HG03354 (cell line): ENCODE measurements at regions not wholly inside any gene's neighbourhood (a gene's known extent, or its start where the extent isn't known, plus 50 kb on each side); places are given as distances from the start of the nearest gene placed in this dataset.

Experiments
- ATAC-seq: cut with Tn5 transposase; IDR thresholded peaks from one replicate; pipeline ENCODE4 v1.9.1; 2021; ENCODE audit warnings: mild to moderate bottlenecking; ENCODE audit not compliant: unreplicated experiment, poor library complexity, severe bottlenecking

DNA sequence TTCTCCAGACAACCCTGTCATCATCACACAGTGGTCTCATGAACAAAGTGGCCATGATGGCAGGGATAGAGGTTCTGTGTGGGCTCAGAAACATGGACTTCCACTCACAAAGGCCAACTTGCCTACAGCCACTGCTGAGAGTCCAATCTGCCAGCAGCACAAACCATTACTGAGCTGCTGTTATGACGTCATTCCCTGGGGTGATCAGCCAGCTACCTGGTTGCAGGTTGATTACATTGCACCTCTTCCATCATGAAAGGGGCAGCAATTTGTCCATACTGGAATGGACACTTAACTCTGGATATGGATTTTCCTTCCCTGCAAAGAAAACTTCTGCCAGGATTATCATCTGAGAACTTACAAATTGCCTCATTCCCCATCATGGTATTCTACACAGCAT, 1275.9 kb downstream of the TYW1 start:
- ATAC-seq, result no peak

- no peak for ATAC-seq
Measured at GRCh38 chr7:68276725-68277124, 1280.1 kb downstream of the TYW1 start.

DNA sequence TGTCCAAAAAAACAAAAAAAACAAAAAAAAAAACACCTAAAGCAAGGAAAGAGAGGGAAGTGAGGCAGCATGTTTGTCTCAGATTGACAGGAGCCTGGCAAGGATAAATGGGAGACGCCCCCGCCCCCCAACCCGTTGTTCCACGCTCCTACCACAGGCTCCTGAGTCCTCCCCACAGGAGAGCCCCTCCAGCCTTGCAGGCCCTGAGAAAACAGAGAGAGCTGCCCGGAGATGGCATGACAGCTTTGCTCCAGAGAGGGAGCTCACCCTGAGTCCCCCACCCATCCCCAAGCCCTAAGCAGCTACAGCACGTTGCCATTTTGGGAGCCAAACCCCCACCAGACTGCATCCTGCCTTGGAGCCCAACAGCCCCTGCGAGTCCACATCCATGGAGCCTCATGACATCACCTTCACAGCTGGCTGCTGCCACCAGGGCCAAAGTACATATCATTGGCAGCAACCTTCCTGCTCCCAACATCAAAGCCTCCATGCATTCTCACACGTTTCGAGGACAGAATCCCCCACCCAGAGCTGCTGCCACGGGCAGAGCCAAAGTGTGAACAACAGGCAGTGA, 1283.3 kb downstream of the TYW1 start:
- ATAC-seq, result no peak

GRCh38 chr7:68280931-68281330, 1284.3 kb downstream of the TYW1 start:
- no peak for ATAC-seq

DNA sequence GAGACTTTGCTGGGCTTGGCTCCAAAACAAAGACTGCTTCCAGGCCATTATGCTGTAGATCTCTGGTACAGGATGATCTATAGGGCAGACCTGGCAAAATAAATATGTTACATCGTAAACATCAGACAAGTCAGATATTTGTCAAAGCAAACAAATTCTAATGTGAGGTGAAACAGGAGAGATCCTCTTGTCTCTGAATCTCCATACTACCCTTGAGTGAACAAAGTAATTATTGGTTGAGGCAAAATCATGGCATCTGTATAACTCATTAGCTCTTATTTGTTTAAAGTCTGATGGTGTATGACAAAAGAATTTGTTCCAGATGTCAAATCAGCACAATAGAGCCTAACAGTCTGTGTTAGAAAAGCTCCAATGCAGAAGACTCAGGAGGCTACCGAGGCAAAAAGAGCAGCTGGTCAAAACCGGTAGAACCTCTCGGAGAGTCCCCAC, 1291.5 kb downstream of the TYW1 start:
- ATAC-seq, result no peak

GRCh38 chr7:68291710-68292109, 1295.1 kb downstream of the TYW1 start:
- no peak for ATAC-seq

DNA sequence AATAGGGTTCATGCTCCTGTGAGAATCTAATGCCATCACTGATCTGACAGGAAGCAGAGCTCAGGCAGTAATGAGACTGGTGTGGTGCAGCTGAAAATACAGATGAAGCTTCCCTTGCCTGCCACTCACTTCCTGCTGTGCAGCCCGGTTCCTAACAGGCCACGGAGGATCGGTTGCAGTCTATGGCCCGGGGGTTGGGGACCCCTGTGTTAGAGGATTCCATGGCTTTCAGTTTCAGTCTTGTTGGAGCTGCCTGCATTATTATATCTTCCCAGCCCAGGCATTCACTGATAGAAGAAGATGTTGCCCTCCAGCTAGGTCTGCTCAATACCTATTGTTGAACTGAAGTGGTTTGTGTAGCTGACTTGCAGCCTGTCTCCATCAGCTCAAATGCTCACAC, 1298.8 kb downstream of the TYW1 start:
- ATAC-seq, result no peak

DNA sequence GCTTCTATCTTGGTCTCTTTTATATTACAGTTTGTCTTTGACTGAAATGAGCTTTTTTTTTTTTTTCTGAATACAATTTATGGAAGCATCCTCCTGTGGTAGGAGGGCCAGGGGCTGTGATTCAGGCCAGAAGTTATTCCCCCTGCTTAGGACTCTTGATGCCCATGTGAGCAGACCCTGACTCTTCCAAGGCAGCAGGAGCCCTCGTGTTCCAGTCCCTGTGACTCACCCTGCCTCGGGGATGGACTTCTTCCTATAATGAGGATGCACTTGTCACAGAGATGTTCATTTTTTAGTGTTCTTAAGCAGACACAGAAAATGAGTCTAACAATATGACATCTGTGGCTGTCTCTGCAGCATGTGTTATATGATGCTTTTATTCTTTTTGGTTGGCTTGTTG, 1293.7 kb upstream of the AUTS2 start:
- ATAC-seq, result no peak

- no peak for ATAC-seq
Measured at GRCh38 chr7:68306692-68307107, 1291.6 kb upstream of the AUTS2 start.

DNA sequence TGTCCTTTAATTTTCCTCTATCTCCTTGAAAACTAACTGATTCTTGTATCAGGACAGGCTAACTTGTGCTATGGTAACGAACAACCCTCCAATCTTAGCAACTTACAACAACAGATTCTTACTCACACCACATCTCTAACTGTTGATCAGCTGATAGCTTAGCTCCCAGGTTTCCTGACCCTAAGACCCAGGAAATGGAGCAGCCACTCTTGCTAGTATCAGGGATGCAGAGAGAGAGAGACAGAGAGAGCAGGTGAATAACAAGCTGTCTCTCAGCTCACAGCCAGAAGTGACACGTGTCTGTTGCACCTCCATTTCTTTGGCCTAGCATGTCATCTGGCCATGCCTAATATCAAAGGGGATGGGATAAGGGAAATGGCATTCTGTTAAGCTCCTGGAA, 1289.0 kb upstream of the AUTS2 start:
- ATAC-seq, result no peak

- no peak for ATAC-seq
Measured at GRCh38 chr7:68309806-68310205, 1288.5 kb upstream of the AUTS2 start.

- ATAC-seq, result no peak
Measured at GRCh38 chr7:68311958-68312357, 1286.3 kb upstream of the AUTS2 start.

GRCh38 chr7:68313806-68314205, 1284.5 kb upstream of the AUTS2 start:
- ATAC-seq, result no peak

DNA sequence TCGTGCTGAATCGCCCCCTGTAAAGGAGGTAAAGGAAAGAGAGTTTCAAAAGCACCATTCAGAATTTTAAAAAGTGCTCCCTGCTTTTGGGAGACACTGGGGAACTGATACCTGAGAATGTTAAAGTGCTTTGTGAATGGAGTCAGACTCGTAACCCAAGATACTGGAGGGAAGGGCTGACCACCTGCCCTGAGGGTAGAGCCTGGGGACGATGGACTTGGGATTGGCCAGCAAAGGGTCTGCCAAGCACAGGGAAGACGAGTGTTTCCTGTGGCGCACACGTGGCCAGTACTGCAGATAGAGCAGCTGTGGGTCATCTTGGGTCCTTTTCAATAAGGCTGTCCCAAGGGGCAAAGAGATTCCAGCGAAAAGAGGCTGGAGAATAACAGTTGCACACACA, 1284.1 kb upstream of the AUTS2 start:
- no peak for ATAC-seq

DNA sequence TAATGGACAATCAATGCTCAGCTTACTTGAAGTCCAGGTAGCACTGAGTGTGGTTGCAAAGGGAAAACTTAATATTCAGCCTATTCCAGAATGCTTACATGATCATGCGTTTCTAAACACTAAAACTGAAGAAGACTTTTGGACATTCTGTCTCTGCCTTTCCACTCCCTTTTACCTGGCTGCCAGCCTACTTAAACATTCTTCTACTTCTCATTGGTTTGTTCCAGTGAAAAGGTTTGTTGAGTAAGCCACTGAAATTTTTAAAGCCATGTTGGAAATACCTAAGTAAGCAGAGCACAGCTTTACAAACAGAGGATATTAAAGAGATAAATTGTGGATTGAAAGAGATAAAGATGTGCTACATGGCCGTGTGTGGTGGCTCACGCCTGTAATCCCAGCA, 1280.8 kb upstream of the AUTS2 start:
- ATAC-seq, result no peak

DNA sequence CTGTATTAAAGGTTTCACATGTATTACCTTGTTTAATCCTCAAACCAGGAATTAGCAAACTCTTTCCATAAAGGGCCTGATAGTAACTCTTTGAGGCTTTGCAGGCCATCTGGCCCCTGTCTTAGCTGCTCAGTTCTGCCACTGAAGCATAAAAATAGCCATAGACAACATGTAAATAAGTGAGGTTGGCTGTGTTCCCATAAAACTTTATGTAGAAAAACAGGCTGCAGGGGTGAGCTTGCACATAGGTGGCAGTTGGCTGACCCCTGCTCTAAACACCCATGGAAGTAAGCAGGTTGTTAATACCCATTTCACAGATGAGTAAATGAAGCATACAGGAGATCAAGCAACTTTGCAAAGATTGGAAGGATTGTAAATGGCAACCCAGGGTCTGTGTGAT, 1279.2 kb upstream of the AUTS2 start:
- no peak for ATAC-seq

- ATAC-seq, result no peak
Measured at GRCh38 chr7:68321076-68321639, 1277.1 kb upstream of the AUTS2 start.

DNA sequence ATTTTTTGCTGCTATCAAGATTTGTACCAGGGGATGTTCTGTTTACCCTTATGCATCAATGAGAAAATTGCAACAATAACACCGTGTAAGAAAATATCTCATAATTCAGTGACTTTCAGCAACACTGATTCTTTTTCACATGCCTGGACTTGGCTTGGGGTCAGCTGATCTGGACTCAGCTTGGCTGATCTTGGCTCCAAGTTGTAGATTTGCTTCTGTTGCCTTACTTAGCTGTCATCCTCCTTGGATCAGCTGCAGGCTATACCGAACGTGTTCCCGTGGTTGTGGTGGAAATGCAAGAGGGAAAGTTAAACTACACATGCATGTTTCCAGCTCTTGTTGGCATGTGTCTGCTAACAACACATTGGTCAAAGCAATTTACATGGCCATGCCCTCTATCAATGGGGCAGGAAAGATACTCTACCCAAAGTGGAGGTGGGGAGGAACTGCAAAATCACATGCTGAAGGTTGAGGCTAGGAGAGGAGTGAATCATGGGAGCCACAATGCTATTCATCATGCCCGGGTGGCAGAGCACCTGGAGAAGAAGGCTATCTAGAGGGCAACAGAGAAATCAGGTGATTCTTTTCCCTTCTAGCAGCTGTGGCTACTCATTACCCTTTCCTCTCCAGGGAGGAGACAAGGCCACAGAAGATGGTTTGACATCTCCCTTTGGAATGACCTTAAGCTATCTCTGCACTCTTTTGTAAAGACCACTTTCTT, 1276.3 kb upstream of the AUTS2 start:
- no peak for ATAC-seq

GRCh38 chr7:68324621-68325020, 1273.7 kb upstream of the AUTS2 start:
- ATAC-seq, result no peak

GRCh38 chr7:68334216-68334615, 1264.1 kb upstream of the AUTS2 start:
- no peak for ATAC-seq

DNA sequence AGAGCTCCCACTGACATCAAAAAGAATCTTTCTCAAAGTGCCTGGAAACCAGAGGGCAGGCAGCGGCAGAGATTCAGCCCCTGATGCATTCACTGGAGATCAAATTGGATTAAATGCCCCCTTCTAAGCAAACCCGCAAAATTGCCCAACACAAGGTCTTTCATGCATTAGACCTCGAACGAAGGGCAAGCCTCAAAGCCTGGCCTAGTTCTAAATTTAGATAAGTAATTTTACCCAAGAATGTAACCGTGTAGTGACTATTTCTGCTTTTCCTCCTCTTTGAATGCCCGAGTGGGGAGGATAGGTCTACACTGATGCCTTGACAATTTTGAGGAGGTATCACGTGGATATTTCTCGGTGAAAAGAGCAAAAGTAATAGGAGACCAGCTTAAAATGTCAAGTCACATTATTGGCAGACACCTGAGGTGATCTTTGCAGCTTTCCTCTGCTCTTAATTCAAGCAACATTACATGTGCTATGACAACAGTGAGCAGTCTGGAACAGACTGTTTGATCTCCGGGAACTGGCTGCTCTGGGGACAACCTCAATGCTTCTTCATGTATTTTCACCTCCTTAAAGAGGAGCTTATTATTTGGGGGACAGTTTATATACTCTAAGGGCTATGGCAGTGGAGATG, 1263.5 kb upstream of the AUTS2 start:
- ATAC-seq, result no peak
